HG03139 (cell line): ENCODE measurements at regions not wholly inside any gene's neighbourhood (a gene's known extent, or its start where the extent isn't known, plus 50 kb on each side); places are given as distances from the start of the nearest gene placed in this dataset.
"Not testable (repeated sequence)": the region's sequence is repeated elsewhere in the genome, so short reads cannot be mapped to it uniquely, and the experiment has no call there.

Experiments
- ATAC-seq: cut with Tn5 transposase; IDR thresholded peaks from one replicate; pipeline ENCODE4 v1.9.1; 2021; ENCODE audit not compliant: unreplicated experiment

DNA sequence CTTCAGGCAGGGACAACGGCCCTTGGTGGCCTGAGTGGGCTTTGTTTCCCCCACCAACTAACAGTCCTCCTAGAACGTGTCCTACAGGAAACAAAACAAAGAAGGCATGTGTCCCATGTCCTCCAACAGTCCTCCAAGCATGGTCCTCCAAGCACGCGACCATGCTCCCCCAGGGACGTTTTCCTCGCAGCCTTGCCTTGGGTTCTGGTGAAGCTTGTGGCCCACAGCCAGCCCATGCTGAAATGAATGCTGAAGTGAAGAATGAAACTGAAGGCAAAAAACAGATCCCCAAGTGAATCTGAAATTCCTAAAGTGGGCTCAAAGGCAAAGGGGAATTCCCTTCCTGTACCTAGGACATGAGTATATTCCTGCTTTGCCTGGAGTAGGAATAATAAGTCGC lies 176.6 kb downstream of the JCAD start:
- ATAC-seq, result no peak

DNA sequence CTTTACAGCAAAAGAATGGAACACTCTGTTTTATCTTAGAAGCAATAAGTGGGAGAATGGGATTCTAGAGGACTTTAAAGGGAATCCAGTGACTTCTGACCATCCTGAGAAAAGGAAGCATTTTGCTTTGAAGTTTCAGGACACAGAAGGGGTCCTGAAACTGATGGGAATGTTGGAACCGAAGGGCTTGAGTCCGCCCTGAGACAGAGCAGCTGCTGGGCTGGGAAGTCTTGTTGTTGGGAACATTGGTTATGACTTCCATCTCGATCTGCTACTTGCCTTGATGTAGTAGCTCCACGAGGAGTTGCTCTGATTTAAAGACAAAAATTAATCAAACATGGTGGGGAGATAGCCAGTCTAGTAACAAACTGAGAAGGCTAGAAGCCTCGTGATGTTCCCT lies 177.6 kb downstream of the JCAD start:
- no peak for ATAC-seq

GRCh38 chr10:29881336-29881771 lies 178.0 kb downstream of the JCAD start:
- no peak for ATAC-seq

- no peak for ATAC-seq
Measured at GRCh38 chr10:29880856-29881255, 178.5 kb downstream of the JCAD start.

GRCh38 chr10:29879862-29880261 lies 179.5 kb downstream of the JCAD start:
- no peak for ATAC-seq

- ATAC-seq, result no peak
Measured at GRCh38 chr10:29878492-29878891, 180.9 kb downstream of the JCAD start.

GRCh38 chr10:29877793-29878491 lies 181.4 kb downstream of the JCAD start:
- ATAC-seq, result no peak

DNA sequence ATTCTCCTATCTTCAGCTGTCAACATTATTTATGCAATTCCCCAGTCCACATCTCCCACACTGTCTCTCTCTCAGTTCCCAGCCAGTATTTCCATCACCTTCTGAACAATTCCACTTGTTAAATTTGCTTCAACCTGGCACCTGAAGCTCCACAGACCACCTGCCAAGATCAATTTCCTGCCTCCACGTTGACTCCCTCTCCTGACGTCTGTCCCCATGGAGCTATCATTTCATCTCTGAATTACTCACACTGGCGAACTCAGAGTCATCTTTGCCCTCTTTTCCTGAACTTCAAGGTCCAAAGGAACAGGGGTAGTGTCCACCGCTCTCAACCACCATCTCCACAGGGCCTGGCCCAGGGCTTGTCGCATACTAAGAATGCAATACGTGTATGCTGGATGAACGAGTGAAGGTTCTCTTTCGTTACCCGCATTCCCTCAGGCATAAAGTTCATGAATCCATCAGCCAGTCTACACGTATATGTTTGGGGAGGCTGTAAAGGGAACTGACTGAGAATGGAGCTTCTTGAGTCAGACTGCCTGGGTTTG lies 183.3 kb downstream of the JCAD start:
- no peak for ATAC-seq

DNA sequence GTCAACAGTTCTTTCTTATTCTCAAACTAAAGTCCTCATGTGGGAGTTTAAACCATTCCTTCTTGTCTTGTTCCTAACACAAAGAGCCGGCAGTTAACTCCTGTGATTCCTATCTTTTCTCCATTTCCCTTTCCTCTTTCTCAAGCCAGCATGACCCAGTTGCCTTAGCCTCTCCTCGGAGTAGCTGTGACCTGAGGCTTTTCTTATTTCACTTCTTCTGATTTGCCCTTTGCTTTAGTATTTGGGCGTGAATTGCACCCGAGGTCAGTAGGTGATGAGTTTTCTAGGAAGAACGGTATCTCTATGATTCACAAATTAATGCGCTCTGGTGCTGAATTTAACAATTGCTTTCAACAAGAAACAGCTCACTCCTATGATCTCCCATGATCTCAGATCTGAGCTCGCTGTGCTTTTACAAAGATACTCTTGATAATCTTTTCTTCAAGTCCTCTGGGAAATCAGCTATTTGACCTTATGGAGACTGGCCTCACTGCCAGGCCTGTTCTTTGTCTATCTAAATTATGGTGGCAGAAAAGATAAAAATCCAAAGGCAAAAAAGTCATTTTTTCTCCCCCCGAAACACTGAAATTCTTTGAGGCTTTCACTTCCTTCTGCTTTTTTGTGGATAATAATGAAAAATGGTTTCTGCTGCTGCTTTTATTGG lies 184.6 kb downstream of the JCAD start:
- ATAC-seq, result no peak

DNA sequence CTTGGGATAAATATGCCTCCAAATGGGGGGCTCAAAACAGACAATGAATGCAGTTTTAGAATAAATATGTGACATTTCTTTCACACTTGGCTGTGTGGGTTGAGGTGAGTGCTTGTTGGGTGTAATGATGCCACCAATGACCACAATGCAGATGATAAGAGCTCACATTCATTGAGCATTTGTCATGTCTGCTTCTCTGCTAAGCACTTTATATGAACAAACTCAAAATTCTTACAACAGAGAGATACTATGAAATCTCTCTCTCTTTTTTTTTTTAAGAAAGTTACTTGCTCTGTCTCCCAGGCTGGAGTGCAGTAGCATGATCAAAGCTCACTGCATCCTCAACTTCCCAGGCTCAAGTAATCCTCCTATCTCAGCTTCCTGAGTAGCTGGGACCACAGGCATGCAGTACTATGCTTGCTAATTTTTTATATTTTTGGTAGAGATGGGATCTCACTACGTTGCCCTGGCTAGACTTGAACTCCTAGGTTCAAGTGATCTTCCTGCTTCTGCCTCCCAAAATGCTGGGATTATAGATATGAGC lies 185.4 kb downstream of the JCAD start:
- ATAC-seq, result no peak

DNA sequence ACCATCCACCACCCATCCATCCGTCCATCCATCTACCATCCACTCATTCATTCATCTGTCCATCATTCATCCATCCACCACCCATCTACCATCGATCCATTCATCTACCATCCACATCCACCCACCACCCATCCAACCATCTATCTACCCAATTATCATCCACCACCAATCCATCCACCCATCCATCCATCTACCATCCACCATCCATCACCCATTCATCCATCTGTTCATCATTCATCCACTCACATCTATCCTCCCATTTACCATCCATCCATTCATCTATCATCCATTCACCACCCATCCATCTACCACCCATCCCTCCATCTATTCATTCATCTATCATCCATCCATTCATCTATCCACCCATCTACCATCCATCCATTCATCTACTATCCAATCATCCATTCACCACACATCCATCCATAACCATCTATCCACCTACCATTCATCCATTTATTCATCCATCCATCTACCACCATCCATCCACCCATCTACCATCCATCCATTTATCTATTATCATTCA lies 188.8 kb downstream of the JCAD start:
- ATAC-seq, result no peak

DNA sequence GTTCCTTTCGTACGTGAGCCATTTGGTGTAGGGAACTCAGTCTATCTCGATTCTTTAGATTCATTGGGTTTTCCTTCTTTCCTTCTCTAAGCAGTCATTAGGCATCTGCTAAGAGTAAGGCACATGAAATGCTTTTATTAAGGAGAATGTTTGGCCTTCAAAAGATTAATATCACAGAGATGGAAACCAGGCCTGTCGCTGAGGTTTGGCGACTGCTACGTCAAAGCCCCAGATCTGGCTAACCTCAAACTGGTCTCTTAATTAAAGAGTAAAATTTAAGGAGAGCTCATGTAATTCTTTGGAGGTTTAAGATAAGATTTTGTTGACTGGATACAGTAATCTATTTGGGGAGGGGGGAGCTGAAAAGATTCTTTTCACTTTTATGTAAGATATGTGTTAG lies 189.8 kb downstream of the JCAD start:
- ATAC-seq, result no peak

GRCh38 chr10:29866356-29866755 lies 193.0 kb downstream of the JCAD start:
- no peak for ATAC-seq

GRCh38 chr10:29865700-29866355 lies 193.6 kb downstream of the JCAD start:
- no peak for ATAC-seq

- no peak for ATAC-seq
Measured at GRCh38 chr10:29862923-29863614, 196.3 kb downstream of the JCAD start.

DNA sequence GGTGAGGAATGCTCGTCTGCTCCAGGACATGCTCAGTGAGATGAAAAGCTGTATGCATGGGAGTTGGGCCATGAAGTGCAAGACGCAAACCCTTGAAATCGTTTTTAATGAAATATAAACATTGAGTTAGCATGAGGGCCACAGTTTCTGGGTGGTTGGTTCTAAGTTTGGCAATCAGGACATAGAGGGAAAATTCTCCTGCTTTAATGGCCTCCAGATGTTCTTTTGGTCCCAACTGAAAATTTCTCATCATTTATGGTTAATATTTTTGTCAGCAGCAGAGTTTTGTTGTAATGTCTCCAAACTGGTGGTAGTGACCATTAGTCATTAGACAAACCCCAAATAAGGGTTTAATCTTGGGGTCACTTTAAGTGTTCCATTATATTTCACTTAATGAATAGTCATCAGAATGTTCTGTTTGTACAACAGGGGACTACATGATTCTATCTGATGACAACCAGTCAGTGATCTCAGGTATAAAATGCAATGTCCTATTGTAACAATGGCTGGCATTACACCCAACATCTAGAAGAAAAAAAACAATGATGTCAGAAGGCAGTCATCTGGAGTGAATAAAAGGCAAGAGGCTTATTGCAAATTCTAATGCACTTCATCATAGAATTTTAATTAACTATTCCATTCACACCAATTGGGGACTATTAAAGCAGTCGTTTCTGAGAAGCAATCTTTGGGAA lies 197.4 kb downstream of the JCAD start:
- no peak for ATAC-seq

DNA sequence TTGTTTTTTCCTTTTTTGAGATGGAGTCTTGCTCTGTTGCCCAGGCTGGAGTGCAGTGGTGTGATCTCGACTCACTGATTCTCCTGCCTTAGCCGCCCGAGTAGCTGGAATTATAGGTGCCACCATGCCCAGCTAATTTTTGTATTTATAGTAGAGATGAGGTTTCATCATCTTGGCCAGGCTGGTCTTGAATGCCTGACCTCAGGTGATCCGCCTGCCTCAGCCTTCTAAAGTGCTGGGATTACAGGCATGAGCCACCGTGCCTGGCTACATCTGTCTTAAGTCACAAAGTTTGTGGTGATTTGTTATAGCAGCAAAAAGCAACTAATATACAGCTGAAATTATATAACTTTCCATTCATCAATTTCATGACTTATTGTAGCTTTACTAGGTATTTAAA lies 198.2 kb downstream of the JCAD start:
- ATAC-seq, result not testable (repeated sequence)

GRCh38 chr10:29860166-29860565 lies 199.2 kb downstream of the JCAD start:
- ATAC-seq, result no peak

GRCh38 chr10:29859521-29860130 lies 199.8 kb downstream of the JCAD start:
- no peak for ATAC-seq
